HFFc6 (cell line): ENCODE measurements at regions not wholly inside any gene's neighbourhood (a gene's known extent, or its start where the extent isn't known, plus 50 kb on each side); places are given as distances from the start of the nearest gene placed in this dataset.

Experiments used
- DNase-seq: peaks from one replicate; pipeline ENCODE4 v3.0.0-alpha.2; 2018
- H3K27ac Mint-ChIP-seq: 2 replicates; pipeline ENCODE4 v1.8.0; 2020; ENCODE audit warnings: mild to moderate bottlenecking, mixed read lengths
- H3K27me3 Mint-ChIP-seq: 2 replicates; pipeline ENCODE4 v1.8.0; 2021; ENCODE audit warnings: mild to moderate bottlenecking, moderate library complexity, mixed read lengths; ENCODE audit not compliant: insufficient read depth
- H3K36me3 Mint-ChIP-seq: 2 replicates; pipeline ENCODE4 v1.8.0; 2021; ENCODE audit warnings: low read depth, mixed read lengths
- H3K4me1 Mint-ChIP-seq: 2 replicates; pipeline ENCODE4 v1.8.0; 2020; ENCODE audit warnings: low read depth, mixed read lengths
- H3K4me3 Mint-ChIP-seq: 2 replicates; pipeline ENCODE4 v1.8.0; 2020; ENCODE audit warnings: mild to moderate bottlenecking, moderate library complexity, mixed read lengths
- H3K9me3 Mint-ChIP-seq: 2 replicates; pipeline ENCODE4 v1.8.0; 2020; ENCODE audit warnings: mild to moderate bottlenecking, mixed read lengths
- TF ChIP-seq, protein P1 (sequence below): fragments of 200-600 bp; sonication (generic); IDR thresholded peaks from 2 replicates; pipeline ENCODE4 v1.5.0; 2021; ENCODE audit warnings: antibody characterized with exemption, mild to moderate bottlenecking

DNA sequence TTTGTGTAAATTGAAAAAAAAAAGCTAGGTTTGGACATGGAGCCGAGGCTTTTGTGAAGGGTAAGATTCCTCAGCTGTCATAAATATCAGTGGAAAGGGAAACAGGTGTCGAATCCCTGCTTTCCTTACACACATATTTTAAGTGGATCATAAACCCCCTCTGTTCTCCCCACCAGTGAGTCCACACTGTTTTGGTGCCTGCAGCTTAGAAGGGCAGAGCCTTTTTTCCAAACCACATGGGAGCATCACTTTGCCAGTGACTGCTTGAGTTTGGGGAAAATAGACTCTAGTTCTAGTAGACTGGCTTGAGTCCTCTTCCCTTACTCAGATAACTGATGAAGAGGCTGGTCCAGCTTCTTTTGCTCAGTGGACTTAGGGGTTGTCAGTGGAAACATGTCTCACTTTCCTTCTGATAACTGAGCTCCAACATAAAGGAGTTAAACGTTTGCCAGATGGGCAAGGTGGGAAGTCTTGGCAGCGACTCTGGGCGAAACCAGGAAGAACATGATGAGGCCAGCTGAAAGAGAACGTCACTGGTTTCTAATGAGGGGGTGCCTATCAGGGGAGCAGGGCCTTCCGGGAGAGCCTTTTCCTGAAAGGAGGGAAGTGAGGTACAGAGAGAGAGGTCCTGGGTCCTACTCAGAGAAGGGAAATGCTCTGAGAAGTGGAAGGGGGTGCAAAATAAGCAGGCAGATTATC is 168.1 kb upstream of the PARP11 start:
- peaks cover 30% of the 10 kb centered on the region for H3K27me3 Mint-ChIP-seq
- no peaks in the 10 kb centered on the region for H3K4me1 Mint-ChIP-seq
- DNase-seq: no peak
- no peak overlapping the region for H3K27ac Mint-ChIP-seq
- TF ChIP-seq, protein P1, sequence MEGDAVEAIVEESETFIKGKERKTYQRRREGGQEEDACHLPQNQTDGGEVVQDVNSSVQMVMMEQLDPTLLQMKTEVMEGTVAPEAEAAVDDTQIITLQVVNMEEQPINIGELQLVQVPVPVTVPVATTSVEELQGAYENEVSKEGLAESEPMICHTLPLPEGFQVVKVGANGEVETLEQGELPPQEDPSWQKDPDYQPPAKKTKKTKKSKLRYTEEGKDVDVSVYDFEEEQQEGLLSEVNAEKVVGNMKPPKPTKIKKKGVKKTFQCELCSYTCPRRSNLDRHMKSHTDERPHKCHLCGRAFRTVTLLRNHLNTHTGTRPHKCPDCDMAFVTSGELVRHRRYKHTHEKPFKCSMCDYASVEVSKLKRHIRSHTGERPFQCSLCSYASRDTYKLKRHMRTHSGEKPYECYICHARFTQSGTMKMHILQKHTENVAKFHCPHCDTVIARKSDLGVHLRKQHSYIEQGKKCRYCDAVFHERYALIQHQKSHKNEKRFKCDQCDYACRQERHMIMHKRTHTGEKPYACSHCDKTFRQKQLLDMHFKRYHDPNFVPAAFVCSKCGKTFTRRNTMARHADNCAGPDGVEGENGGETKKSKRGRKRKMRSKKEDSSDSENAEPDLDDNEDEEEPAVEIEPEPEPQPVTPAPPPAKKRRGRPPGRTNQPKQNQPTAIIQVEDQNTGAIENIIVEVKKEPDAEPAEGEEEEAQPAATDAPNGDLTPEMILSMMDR: no peak
- no peaks in the 10 kb centered on the region for H3K9me3 Mint-ChIP-seq
- no peak overlapping the region for H3K4me3 Mint-ChIP-seq
- H3K36me3 Mint-ChIP-seq: no peaks in the 10 kb centered on the region

DNA sequence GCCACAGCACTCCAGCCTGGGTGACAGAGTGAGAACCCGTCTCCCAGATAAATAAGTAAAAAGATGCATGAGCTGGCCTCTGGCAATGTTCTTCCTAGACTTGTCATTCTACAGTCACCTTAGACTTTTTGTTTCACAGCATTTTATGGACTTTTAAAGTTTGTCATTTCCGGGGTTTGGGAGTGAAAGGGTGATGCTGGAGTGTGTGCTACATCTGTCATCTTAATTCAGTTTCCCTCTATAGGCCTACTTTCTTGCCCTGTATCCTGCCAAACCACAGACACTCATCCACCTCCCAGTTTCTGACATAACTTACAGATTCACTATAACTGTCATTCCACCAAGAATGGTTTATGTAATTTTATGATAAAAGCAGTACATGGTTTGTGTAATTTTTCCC is 166.7 kb upstream of the PARP11 start:
- no peaks in the 10 kb centered on the region for H3K9me3 Mint-ChIP-seq
- TF ChIP-seq, protein P1: no peak
- H3K36me3 Mint-ChIP-seq: no peaks in the 10 kb centered on the region
- no peak for DNase-seq
- H3K4me3 Mint-ChIP-seq: no peak overlapping the region
- H3K4me1 Mint-ChIP-seq: no peaks in the 10 kb centered on the region
- H3K27me3 Mint-ChIP-seq: peaks cover 27% of the 10 kb centered on the region
- H3K27ac Mint-ChIP-seq: no peak overlapping the region

DNA sequence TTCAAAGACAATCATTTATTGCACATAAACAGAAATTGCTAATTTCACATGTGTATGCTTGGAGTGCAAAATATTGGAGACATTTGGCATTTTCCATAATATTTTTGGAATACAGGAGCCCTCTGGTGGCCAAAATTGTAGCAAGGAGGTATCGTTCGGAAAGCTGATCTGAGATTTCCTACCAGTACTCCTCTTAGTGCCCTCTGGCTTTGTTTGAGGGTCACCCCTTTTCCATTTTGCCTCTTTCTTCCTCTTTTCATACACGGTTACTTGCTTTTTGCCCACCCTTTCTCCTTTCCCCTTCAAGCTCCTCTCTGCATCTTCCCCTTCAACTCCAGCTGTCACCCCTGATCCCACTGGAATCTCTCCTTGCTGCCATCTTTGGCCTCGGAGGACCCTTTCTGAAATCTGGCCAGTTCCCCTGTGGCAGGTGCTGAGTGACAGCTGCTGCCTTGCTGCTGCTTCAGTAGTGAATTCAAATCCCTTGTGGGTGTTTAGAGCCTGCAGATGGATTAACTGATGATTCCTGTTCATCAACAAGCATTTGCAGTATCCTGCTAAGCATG is 164.6 kb upstream of the PARP11 start:
- no peaks in the 10 kb centered on the region for H3K36me3 Mint-ChIP-seq

DNA sequence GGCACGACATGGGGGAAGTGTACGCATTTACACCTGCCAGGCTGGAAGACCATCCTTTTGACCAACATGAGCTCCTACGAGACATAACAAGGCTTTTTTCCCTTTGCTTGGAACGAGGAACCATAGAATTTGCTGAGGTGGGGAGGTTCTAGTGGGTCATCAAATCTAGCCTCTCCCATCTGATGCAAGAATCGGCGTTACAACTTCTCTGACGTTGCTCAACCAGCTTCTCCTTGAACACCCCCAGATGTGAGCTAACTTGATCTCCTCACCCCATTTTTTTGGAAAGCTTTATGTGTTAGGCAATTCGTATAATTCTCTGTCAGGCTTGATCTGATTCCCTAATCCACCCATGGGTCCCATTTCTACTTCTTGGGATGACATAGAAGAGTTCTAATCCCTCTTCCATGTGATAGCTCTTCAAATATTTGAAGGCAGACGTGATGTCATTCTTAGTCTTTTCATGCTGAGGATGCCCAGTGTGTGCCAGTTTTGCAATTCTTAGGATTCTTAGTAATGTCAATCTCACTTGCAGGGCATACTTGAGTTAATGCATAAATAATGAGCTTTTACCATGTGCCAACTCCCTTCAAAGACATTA is 163.6 kb upstream of the PARP11 start:
- no peak for DNase-seq
- Mint-ChIP-seq H3K27me3 (peaks cover 13% of the 10 kb centered on the region), H3K9me3 (no peaks in the 10 kb centered on the region)

More for the DNA sequence above, 164.6 kb upstream of the PARP11 start:
- TF ChIP-seq, protein P1: peak; percentile 90
- Mint-ChIP-seq H3K9me3 (no peaks in the 10 kb centered on the region), H3K4me3 (no peak overlapping the region), H3K27me3 (peaks cover 18% of the 10 kb centered on the region), H3K4me1 (peaks cover 9% of the 10 kb centered on the region), H3K27ac (no peak overlapping the region)
- peak; percentile 32 for DNase-seq

DNA sequence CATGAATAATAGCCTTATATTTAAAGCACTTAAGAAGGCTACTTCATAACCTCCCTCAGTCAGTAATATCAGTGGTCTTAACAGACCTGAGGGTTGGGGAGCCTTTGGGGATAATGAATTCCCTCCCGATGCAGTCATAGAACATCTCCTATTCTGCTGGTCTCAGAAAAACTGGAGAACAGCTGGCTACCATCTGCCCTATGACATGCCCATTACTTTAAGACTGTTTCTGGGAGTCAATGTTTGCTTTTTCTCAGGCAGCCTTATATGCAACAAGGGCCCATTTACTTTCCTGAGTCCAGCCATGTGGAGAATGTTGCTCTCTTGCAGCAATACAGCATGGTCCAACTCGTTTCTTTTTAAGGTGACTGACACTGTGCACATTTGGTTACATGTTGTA is 161.7 kb upstream of the PARP11 start:
- Mint-ChIP-seq H3K27me3 (peaks cover 4% of the 10 kb centered on the region), H3K4me3 (no peak overlapping the region), H3K9me3 (no peaks in the 10 kb centered on the region), H3K4me1 (peaks cover 28% of the 10 kb centered on the region), H3K36me3 (no peaks in the 10 kb centered on the region), H3K27ac (no peak overlapping the region)
- TF ChIP-seq, protein P1: no peak
- DNase-seq: no peak

More for the DNA sequence above, 163.6 kb upstream of the PARP11 start:
- Mint-ChIP-seq H3K4me1 (peaks cover 16% of the 10 kb centered on the region), H3K4me3 (no peak overlapping the region), H3K36me3 (no peaks in the 10 kb centered on the region), H3K27ac (no peak overlapping the region)
- TF ChIP-seq, protein P1: no peak
